ENCODE measurements at regions not wholly inside any gene's neighbourhood (a gene's known extent, or its start where the extent isn't known, plus 50 kb on each side); places are given as distances from the start of the nearest gene placed in this dataset.

- no peak overlapping the region for H3K9ac ChIP-seq (ENCODE audit: low read length)
- H3K4me1 ChIP-seq (ENCODE audit: low read length), result no peaks in the 10 kb centered on the region
- H3K36me3 ChIP-seq (replicated peaks; ENCODE audit: insufficient read depth, low read length), result no peaks in the 10 kb centered on the region
- no peak overlapping the region for H2AFZ ChIP-seq (ENCODE audit: low read length)
- TF ChIP-seq EZH2 (optimal IDR thresholded peaks at IDR 0.05; ENCODE audit: low read depth, low read length) (no peak), EZH2phosphoT487 (IDR thresholded peaks at IDR 0.05; ENCODE audit: low read length) (no peak), CTCF (IDR thresholded peaks at IDR 0.05; ENCODE audit: low read length) (no peak)
- no peak overlapping the region for H3K27ac ChIP-seq (ENCODE audit: low read length)
- no peak overlapping the region for H3K4me3 ChIP-seq (ENCODE audit: low read length)
- H3K4me2 ChIP-seq (ENCODE audit: low read depth, low read length), result no peak overlapping the region
- H3K9me3 ChIP-seq (replicated peaks; ENCODE audit: insufficient read depth, low read length), result no peaks in the 10 kb centered on the region
- H4K20me1 ChIP-seq (ENCODE audit: insufficient read depth, low read length), result no peaks in the 10 kb centered on the region
- H3K9me2 ChIP-seq (replicated peaks; ENCODE audit: insufficient read depth, low read length), result no peaks in the 10 kb centered on the region
- no peaks in the 10 kb centered on the region for H3K27me3 ChIP-seq (replicated peaks; ENCODE audit: insufficient read depth, low read length)
- peak; percentile 29 for DNase-seq
- H3F3A ChIP-seq (ENCODE audit: insufficient read depth, low read length), result no peaks in the 10 kb centered on the region
- H3K79me2 ChIP-seq (ENCODE audit: low read length), result no peaks in the 10 kb centered on the region
Observed at GRCh38 chr9:27645161-27645840, 72.0 kb upstream of the C9orf72 start.

- Histone ChIP-seq H3F3A (ENCODE audit: insufficient read depth, low read length) (no peaks in the 10 kb centered on the region), H2AFZ (ENCODE audit: low read length) (no peak overlapping the region)
Observed at GRCh38 chr9:27653246-27653645, 80.0 kb upstream of the C9orf72 start.

GRCh38 chr9:27653957-27654356 lies 80.7 kb upstream of the C9orf72 start:
- Histone ChIP-seq H3K9ac (ENCODE audit: low read length) (no peak overlapping the region), H3K9me3 (replicated peaks; ENCODE audit: insufficient read depth, low read length) (no peaks in the 10 kb centered on the region)

More at GRCh38 chr9:27653246-27653645, 80.0 kb upstream of the C9orf72 start:
- TF ChIP-seq CTCF (IDR thresholded peaks at IDR 0.05; ENCODE audit: low read length), result no peak
- TF ChIP-seq EZH2phosphoT487 (IDR thresholded peaks at IDR 0.05; ENCODE audit: low read length), result no peak
- TF ChIP-seq EZH2 (optimal IDR thresholded peaks at IDR 0.05; ENCODE audit: low read depth, low read length), result no peak
- no peak overlapping the region for H3K4me3 ChIP-seq (ENCODE audit: low read length)
- H3K4me1 ChIP-seq (ENCODE audit: low read length), result no peaks in the 10 kb centered on the region
- H4K20me1 ChIP-seq (ENCODE audit: insufficient read depth, low read length), result no peaks in the 10 kb centered on the region
- no peak overlapping the region for H3K27ac ChIP-seq (ENCODE audit: low read length)
- H3K36me3 ChIP-seq (replicated peaks; ENCODE audit: insufficient read depth, low read length), result no peaks in the 10 kb centered on the region
- no peaks in the 10 kb centered on the region for H3K9me3 ChIP-seq (replicated peaks; ENCODE audit: insufficient read depth, low read length)
- no peak overlapping the region for H3K4me2 ChIP-seq (ENCODE audit: low read depth, low read length)
- no peaks in the 10 kb centered on the region for H3K27me3 ChIP-seq (replicated peaks; ENCODE audit: insufficient read depth, low read length)
- no peak for DNase-seq
- no peaks in the 10 kb centered on the region for H3K79me2 ChIP-seq (ENCODE audit: low read length)
- H3K9ac ChIP-seq (ENCODE audit: low read length), result no peak overlapping the region
- no peaks in the 10 kb centered on the region for H3K9me2 ChIP-seq (replicated peaks; ENCODE audit: insufficient read depth, low read length)

More at GRCh38 chr9:27653957-27654356, 80.7 kb upstream of the C9orf72 start:
- no peak for TF ChIP-seq EZH2phosphoT487 (IDR thresholded peaks at IDR 0.05; ENCODE audit: low read length)
- TF ChIP-seq CTCF (IDR thresholded peaks at IDR 0.05; ENCODE audit: low read length), result no peak
- TF ChIP-seq EZH2 (optimal IDR thresholded peaks at IDR 0.05; ENCODE audit: low read depth, low read length), result no peak
- no peaks in the 10 kb centered on the region for H4K20me1 ChIP-seq (ENCODE audit: insufficient read depth, low read length)
- no peaks in the 10 kb centered on the region for H3K27me3 ChIP-seq (replicated peaks; ENCODE audit: insufficient read depth, low read length)
- H3K27ac ChIP-seq (ENCODE audit: low read length), result no peak overlapping the region
- H3K4me3 ChIP-seq (ENCODE audit: low read length), result no peak overlapping the region
- DNase-seq, result no peak
- no peaks in the 10 kb centered on the region for H3K79me2 ChIP-seq (ENCODE audit: low read length)
- no peak overlapping the region for H3K4me2 ChIP-seq (ENCODE audit: low read depth, low read length)
- no peaks in the 10 kb centered on the region for H3K4me1 ChIP-seq (ENCODE audit: low read length)
- H3F3A ChIP-seq (ENCODE audit: insufficient read depth, low read length), result no peaks in the 10 kb centered on the region
- H3K9me2 ChIP-seq (replicated peaks; ENCODE audit: insufficient read depth, low read length), result no peaks in the 10 kb centered on the region
- no peaks in the 10 kb centered on the region for H3K36me3 ChIP-seq (replicated peaks; ENCODE audit: insufficient read depth, low read length)
- H2AFZ ChIP-seq (ENCODE audit: low read length), result no peak overlapping the region
